Liver (tissue), 3 donors: ENCODE measurements at regions not wholly inside any gene's neighbourhood (a gene's known extent, or its start where the extent isn't known, plus 50 kb on each side); places are given as distances from the start of the nearest gene placed in this dataset.

Experiments
- EGR1 ChIP-seq, 2 donors: IDR thresholded peaks; 2 replicates each; pipeline ENCODE4 v1.6.1; 2016 to 2018; ENCODE audit warnings: antibody characterized with exemption in 2 of 2, low read depth in 2 of 2
- GABPA ChIP-seq, 2 donors: IDR thresholded peaks in 1 of 2; conservative IDR thresholded peaks in 1 of 2; 2 replicates each; pipeline ENCODE4 v1.6.1; 2016; ENCODE audit warnings: antibody characterized with exemption in 2 of 2, mild to moderate bottlenecking in 1 of 2, moderate library complexity in 1 of 2
- HNF4A ChIP-seq, 2 donors: conservative IDR thresholded peaks; 2 replicates each; pipeline ENCODE4 v1.6.1; 2016; ENCODE audit warnings: antibody characterized with exemption in 2 of 2, mild to moderate bottlenecking in 2 of 2
- HNF4G ChIP-seq: IDR thresholded peaks from 2 replicates; pipeline ENCODE4 v1.6.1; 2016; ENCODE audit warnings: antibody characterized with exemption
- NR2F2 ChIP-seq: IDR thresholded peaks from 2 replicates; pipeline ENCODE4 v1.6.1; 2016; ENCODE audit warnings: antibody characterized with exemption
- SP1 ChIP-seq: IDR thresholded peaks from 2 replicates; pipeline ENCODE4 v1.6.1; 2018; ENCODE audit warnings: antibody characterized with exemption, mild to moderate bottlenecking
- TAF1 ChIP-seq: conservative IDR thresholded peaks from 2 replicates; pipeline ENCODE4 v1.6.1; 2016; ENCODE audit warnings: antibody characterized with exemption, mild to moderate bottlenecking
- YY1 ChIP-seq: IDR thresholded peaks from 2 replicates; pipeline ENCODE4 v1.6.1; 2016; ENCODE audit warnings: antibody characterized with exemption, mild to moderate bottlenecking
- TF ChIP-seq, protein P1 (sequence below): fragments of 150-350 bp; IDR thresholded peaks from 2 replicates; pipeline ENCODE4 v1.5.1; 2017; ENCODE audit warnings: improper control_type of control experiment, low read depth, low read length; ENCODE audit not compliant: missing input control
- TF ChIP-seq, protein P2 (sequence below): IDR thresholded peaks from 2 replicates; pipeline ENCODE4 v1.6.1; 2016; ENCODE audit warnings: antibody characterized with exemption, mild to moderate bottlenecking
- donor health status: healthy.
- donor health status: healthy.

DNA sequence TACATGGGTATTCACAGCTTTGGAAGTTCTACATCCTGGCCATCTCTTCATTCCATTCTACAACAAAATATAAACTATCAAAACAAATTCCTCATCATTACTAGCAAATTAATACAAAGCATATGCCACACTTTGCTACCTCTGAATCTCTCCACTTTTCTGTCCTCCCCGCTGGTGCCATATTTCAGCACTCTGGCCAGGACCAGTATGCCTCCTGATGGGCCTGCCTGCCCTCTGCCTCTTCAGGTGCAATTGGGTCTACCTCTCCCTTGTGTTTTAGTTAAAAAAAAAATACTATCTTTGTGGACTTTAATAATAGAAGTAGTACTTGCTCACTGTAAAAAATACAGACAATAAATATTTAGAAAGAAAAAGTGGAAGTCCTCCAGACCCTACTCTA, 448.8 kb downstream of the WDR72 start:
- TF ChIP-seq, protein P1, sequence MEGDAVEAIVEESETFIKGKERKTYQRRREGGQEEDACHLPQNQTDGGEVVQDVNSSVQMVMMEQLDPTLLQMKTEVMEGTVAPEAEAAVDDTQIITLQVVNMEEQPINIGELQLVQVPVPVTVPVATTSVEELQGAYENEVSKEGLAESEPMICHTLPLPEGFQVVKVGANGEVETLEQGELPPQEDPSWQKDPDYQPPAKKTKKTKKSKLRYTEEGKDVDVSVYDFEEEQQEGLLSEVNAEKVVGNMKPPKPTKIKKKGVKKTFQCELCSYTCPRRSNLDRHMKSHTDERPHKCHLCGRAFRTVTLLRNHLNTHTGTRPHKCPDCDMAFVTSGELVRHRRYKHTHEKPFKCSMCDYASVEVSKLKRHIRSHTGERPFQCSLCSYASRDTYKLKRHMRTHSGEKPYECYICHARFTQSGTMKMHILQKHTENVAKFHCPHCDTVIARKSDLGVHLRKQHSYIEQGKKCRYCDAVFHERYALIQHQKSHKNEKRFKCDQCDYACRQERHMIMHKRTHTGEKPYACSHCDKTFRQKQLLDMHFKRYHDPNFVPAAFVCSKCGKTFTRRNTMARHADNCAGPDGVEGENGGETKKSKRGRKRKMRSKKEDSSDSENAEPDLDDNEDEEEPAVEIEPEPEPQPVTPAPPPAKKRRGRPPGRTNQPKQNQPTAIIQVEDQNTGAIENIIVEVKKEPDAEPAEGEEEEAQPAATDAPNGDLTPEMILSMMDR, result no peak
- TF ChIP-seq SP1 (no peak), EGR1 (IDR thresholded peaks at IDR 0.05; ENCODE audit: low read depth in 2 of 2) (no peak), GABPA (IDR thresholded peaks at IDR 0.05 in 1 of 2, conservative IDR thresholded peaks at IDR 0.05 in 1 of 2) (no peak), NR2F2 (no peak), TAF1 (no peak), HNF4A (conservative IDR thresholded peaks at IDR 0.05) (no peak), YY1 (no peak), HNF4G (no peak)
- TF ChIP-seq, protein P2, sequence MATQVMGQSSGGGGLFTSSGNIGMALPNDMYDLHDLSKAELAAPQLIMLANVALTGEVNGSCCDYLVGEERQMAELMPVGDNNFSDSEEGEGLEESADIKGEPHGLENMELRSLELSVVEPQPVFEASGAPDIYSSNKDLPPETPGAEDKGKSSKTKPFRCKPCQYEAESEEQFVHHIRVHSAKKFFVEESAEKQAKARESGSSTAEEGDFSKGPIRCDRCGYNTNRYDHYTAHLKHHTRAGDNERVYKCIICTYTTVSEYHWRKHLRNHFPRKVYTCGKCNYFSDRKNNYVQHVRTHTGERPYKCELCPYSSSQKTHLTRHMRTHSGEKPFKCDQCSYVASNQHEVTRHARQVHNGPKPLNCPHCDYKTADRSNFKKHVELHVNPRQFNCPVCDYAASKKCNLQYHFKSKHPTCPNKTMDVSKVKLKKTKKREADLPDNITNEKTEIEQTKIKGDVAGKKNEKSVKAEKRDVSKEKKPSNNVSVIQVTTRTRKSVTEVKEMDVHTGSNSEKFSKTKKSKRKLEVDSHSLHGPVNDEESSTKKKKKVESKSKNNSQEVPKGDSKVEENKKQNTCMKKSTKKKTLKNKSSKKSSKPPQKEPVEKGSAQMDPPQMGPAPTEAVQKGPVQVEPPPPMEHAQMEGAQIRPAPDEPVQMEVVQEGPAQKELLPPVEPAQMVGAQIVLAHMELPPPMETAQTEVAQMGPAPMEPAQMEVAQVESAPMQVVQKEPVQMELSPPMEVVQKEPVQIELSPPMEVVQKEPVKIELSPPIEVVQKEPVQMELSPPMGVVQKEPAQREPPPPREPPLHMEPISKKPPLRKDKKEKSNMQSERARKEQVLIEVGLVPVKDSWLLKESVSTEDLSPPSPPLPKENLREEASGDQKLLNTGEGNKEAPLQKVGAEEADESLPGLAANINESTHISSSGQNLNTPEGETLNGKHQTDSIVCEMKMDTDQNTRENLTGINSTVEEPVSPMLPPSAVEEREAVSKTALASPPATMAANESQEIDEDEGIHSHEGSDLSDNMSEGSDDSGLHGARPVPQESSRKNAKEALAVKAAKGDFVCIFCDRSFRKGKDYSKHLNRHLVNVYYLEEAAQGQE, result no peak
